HG03175 (cell line): ENCODE measurements at regions not wholly inside any gene's neighbourhood (a gene's known extent, or its start where the extent isn't known, plus 50 kb on each side); places are given as distances from the start of the nearest gene placed in this dataset.
"Not testable (repeated sequence)": the region's sequence is repeated elsewhere in the genome, so short reads cannot be mapped to it uniquely, and the experiment has no call there.

ENCODE experiments used
- ATAC-seq: cut with Tn5 transposase; IDR thresholded peaks from one replicate; pipeline ENCODE4 v1.9.1; 2021; ENCODE audit warnings: mild to moderate bottlenecking, moderate library complexity; ENCODE audit not compliant: unreplicated experiment

GRCh38 chr2:129828792-129829191 lies 150.7 kb upstream of the RAB6C start:
- no peak for ATAC-seq

- no peak for ATAC-seq
Measured at GRCh38 chr2:129829588-129829987, 149.9 kb upstream of the RAB6C start.

GRCh38 chr2:129831018-129831417 lies 148.4 kb upstream of the RAB6C start:
- no peak for ATAC-seq

GRCh38 chr2:129833465-129833864 lies 146.0 kb upstream of the RAB6C start:
- ATAC-seq = not testable (repeated sequence)

- ATAC-seq = no peak
Measured at GRCh38 chr2:129847043-129847442, 132.4 kb upstream of the RAB6C start.

GRCh38 chr2:129849559-129850160 lies 129.8 kb upstream of the RAB6C start:
- ATAC-seq = peak; percentile 93

GRCh38 chr2:129857200-129857599 lies 122.3 kb upstream of the RAB6C start:
- no peak for ATAC-seq

- ATAC-seq = no peak
Measured at GRCh38 chr2:129859175-129859574, 120.3 kb upstream of the RAB6C start.

- ATAC-seq = no peak
Measured at GRCh38 chr2:129860088-129860487, 119.4 kb upstream of the RAB6C start.

- no peak for ATAC-seq
Measured at GRCh38 chr2:129861666-129862288, 117.7 kb upstream of the RAB6C start.

GRCh38 chr2:129862668-129863067 lies 116.8 kb upstream of the RAB6C start:
- no peak for ATAC-seq

GRCh38 chr2:129863350-129863749 lies 116.1 kb upstream of the RAB6C start:
- no peak for ATAC-seq

- ATAC-seq = no peak
Measured at GRCh38 chr2:129864719-129865118, 114.7 kb upstream of the RAB6C start.

- no peak for ATAC-seq
Measured at GRCh38 chr2:129865976-129866375, 113.5 kb upstream of the RAB6C start.

- ATAC-seq = no peak
Measured at GRCh38 chr2:129866391-129866790, 113.1 kb upstream of the RAB6C start.

- no peak for ATAC-seq
Measured at GRCh38 chr2:129868151-129868550, 111.3 kb upstream of the RAB6C start.

- ATAC-seq = no peak
Measured at GRCh38 chr2:129870685-129871241, 108.7 kb upstream of the RAB6C start.

- no peak for ATAC-seq
Measured at GRCh38 chr2:129872446-129872845, 107.0 kb upstream of the RAB6C start.

GRCh38 chr2:129876541-129876940 lies 102.9 kb upstream of the RAB6C start:
- ATAC-seq = no peak

- peak; percentile 73 for ATAC-seq
Measured at GRCh38 chr2:129877289-129877741, 102.2 kb upstream of the RAB6C start.

- no peak for ATAC-seq
Measured at GRCh38 chr2:129877795-129878775, 101.4 kb upstream of the RAB6C start.
